Activated CD4-positive, alpha-beta T cell treated with anti-CD3 and anti-CD28 coated beads for 24 hours (primary cell): ENCODE measurements at regions not wholly inside any gene's neighbourhood (a gene's known extent, or its start where the extent isn't known, plus 50 kb on each side); places are given as distances from the start of the nearest gene placed in this dataset.
"Not testable (repeated sequence)": the region's sequence is repeated elsewhere in the genome, so short reads cannot be mapped to it uniquely, and the experiment has no call there.

Experiments
- DNase-seq, 2 donors: peaks; one replicate each; pipeline ENCODE4 v3.0.0-alpha.2; 2020; ENCODE audit warnings: low read depth in 2 of 2

DNA sequence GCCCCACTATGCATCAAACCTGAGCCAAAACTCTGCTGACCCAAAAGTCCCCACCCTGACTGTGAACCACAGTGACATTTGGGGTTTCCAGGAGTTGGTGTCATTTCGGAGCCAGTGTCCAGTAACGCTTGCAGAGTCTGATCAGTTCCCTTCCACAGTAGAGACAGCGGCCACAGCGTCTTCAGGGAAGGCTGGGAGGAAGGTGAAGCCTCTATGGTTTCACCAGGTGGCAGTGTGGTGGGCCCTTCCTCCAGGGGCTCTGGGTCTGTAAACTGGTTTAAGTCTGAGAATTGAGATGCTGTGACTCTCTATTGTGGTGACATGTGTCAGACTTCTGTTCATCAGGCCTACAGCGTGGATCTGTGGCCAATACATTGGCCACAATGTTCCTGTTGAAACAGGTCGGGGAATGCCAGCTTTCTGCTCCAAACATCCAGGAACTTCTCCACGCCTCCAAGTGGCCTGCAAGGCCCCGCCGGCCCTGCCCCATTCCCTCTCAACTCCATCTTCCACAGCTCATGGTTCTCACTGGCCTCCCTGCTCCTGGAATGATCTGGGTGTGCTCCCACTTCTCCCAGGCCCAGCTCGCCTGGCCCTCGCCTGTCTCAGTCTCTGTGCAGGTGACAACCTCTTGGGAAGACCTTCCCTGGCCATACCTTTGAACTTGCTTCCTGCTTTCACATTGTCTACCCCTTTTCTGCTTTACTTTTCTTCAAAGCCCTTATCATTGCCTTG is 124.5 kb upstream of the FAM20C start:
- no peak for DNase-seq

DNA sequence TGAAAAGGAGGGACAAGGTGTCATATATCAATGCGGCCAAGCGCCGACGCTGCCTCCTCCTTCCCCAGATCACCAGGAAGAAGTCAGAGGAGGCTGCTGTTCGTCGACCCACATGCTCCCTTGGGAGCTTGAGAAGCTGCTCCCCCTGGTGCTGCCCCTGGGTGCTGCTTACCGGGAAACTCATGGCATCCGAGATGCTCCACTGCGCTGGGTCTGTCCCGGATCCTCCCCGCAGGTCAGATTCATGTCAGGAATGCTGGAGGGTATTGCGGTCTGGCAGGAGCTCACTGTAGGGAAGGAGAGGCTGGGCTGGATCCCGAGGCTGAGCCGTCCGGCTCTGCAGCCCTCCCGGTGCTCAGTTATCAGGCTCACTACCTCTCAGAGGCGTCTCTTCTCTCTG is 123.7 kb upstream of the FAM20C start:
- DNase-seq, result no peak

DNA sequence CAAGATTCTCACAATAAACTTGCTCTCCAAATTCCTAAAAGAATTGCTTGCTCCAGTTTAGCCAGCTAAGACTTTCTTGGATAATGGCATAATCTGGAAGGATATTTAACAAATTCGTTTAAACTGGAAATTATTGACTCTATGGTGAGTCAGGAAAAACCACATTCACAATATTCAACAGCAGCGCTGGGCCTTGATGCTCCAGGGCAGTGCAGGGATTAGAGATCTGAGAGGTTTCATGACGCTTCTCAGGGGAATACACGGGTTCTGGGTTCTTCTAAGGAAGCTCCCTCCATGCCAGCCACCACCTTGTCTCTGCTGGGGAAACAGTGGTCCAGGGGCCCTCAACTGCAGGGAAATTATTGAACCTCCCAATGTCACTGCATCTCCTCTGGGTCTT is 123.3 kb upstream of the FAM20C start:
- not testable (repeated sequence) for DNase-seq

DNA sequence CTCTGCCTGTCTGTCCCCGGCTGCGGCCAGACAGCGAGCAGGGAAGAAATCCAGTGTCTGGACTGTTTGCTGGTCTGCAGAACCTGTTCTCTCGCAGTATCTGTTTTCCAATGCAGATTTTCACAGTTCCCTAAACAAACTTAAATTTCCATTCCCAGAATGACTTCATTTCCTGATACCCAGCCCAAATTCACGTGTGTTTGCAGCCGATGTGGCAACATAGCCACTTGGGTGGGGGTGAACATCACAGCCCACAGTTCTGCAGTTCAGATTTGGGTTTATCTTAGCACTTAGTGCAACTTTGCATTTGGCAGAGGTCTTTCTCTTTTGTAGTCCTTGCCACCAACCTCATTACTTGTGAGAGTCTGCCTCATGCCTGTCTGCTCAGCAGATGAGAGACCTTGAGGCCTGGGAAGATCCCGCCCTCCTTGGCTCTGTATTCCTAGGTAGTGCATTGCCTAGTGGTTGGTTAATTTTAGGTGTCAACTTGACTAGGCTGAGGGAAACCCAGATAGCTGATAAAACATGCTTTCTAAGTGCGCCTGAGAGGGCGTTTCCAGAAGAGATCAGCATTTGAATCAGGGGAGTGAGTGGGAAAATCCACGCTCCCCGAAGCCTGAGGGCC is 122.8 kb upstream of the FAM20C start:
- DNase-seq, result not testable (repeated sequence)

DNA sequence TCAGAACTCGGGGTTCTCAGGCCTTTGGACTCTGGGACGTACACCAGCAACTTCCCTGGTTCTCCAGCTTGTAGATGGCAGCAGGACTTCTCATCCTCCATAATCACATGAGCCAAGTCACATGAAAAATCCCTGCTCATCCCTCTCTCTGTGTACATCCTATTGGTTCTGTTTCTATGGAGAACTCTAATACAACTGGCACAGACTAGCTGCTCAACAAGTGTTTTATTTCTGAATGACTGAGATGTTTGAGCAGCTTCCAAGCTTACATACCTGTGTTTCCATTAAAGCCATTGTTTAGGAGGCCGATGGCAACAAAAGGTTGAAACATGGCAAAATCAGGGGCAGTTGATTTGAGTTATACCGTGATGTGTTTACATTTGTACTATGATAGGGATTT is 122.2 kb upstream of the FAM20C start:
- DNase-seq, result not testable (repeated sequence)

DNA sequence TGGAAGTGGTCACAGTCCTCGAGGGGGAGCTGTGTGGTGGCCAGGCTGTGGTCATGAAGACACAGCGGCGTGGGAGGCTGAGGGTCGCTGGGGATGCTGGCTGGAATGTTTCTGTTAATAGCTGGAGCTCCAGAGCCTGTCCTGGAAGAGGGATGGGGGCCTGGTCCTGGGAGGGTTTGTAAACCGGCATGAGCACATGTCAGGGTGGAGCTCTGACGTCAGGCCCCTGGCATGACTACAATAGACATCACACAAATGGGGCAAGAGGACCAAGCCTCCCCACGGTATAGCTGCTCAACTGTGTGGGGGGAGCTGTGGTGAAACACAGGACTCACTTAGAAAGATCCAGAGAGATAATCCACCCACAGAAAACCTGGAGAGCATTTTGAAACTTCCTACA is 121.4 kb upstream of the FAM20C start:
- DNase-seq, result not testable (repeated sequence)

DNA sequence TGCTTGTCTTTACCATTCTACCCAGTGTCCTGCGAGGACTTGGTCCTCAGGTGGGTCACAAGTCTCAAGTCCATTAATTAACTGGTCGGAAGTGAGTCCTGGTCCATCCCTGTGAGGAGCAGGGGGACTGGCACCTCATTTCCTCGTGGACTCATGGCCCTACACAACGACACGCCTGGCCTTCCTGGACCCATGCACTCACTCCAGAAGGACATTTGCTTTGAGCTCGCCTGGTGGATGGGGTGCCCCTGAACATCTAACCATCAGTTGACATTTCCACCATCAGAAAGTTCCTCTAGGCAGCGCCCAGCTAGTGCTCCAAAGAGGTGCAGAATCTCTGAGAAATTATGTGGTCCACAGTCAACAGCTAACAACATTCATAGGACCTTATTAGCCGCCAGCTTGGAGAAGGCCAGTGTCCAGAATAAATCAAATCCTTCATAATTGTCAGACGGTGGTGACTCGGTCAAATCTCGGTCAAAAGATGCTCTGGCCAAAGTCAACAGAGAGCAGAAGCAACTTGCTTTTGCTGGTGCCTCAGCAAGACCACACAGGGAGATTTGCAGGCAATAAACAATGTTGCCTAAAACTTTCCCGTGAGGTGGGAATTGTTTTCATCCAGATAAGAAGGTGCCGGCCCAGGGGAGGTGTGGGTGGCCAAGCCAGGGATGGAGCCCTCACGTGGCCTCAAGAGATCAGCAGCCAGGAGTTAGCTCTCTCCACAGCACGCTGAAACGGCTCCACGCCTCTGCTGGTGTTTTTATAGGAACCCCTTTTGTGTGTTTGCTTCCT is 119.9 kb upstream of the FAM20C start:
- not testable (repeated sequence) for DNase-seq

DNA sequence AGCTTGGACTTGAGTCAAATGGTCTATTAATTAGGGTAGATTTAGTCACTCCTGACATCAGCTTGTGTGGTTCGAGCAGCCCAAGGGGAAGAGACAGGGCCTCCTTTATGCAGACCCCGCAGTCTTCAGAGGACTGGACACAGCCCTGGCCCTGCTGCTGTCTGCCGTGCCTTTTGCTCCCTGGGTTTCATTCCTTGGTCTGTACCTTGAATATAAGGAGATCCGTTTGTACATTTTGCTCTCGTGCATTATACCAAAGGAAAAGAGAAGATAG is 119.4 kb upstream of the FAM20C start:
- DNase-seq, result not testable (repeated sequence)

DNA sequence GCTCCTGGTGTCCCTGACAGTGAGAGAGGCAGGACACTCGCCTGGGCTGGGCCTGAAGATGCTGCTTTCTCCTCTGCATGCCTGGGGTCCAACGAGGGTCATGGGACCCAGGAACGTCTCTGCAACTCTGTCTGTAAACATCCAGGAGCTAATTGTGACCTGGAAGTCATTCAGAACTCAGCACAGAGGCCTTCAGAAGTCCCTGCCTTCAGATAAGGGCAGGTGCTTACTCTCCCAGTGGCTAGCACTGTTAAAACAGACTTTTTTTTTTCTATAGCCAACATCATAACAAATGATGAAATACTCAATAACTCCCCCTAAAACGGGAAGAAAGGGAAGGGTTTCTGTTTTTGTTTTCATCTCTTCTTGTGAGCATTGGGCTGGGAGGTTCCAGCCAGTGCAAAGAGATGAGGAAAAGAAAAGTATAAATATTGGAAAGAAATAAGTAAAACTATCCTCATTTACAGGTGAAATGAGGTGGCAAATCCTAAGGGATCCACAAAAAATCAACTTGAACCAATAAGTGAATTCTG is 118.3 kb upstream of the FAM20C start:
- DNase-seq, result not testable (repeated sequence)

DNA sequence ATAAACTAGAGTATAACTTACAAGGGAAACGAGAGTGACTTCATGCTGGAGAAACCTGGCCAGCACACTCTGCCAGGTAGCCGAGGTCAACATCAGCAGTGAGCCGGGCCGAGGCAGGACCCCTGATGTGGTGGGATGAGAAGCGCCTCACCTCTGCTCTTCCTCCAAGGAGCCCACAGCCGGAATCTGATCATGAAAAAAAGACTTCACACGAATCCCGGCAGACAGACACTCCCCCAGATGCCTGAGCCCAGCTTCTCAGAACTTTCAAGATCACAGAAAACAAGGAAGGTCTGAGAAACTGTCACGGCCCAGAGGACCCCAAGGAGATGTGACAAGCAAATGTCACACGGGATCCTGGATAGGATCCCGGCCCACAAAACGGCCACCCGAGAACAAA is 116.9 kb upstream of the FAM20C start:
- not testable (repeated sequence) for DNase-seq

DNA sequence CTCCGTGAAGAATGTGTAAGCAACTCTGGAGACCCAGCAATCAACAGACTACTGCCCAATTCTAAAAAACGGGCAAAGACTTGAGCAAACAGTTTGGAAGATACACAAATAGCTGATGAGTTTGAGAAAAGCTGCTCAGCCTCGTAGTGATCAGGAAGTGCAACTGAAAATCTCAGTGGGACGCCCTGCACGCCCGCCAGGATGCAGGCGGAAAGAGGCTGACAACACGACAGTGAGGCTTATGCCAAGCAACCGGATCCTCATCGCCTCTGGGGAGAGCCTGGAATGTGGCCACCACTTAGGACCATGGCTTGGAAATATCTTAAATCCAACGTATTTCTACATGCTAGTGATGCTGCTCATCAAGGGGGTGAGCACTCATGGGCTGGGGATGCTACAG is 116.2 kb upstream of the FAM20C start:
- not testable (repeated sequence) for DNase-seq

DNA sequence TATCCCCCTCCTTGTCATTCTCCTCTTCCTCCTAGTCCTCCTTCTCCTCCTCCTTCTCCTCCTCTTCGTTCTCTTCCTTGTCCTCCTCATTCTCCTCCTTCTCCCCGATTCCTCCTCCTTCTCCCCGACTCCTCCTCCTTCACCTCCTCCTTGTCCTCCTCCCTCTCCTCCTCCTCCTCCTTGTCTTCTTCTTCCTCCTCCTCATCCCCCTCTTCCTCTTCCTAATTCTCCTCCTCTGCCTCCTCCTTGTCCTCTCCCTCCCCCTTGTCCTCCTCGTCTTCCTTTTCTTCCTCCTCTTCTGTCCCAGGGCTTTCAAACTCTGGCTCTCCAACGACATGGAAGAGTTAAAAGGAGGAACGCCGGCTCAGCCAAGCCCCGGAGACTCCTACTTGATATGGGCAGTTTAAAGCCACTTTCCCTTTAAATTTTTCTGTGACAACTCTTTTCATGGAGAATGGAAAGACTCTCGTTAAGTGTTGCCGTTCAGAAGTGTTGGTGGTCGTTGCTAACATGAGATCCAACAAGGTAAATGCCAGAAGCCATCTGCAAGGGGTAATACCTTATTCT is 115.5 kb upstream of the FAM20C start:
- not testable (repeated sequence) for DNase-seq

DNA sequence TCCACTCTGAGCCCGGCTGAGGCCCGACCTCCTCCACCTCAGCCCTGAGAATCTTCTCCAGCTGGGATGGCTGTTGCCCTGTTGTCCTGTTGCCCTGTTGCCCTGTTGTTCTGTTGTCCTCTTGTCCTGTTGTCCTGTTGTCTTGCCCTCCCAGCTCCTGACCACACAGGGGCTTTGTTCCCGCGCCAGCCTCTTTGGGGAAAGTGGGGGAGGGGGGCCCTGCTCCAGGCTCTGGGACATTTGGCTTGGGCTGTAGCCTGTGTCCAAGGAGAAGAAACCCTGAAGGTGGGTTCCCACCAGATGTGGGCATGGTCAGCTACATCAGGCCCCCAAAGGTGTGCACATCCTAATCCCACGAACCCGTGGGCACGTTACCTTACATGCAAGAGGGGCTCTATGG is 113.5 kb upstream of the FAM20C start:
- not testable (repeated sequence) for DNase-seq

DNA sequence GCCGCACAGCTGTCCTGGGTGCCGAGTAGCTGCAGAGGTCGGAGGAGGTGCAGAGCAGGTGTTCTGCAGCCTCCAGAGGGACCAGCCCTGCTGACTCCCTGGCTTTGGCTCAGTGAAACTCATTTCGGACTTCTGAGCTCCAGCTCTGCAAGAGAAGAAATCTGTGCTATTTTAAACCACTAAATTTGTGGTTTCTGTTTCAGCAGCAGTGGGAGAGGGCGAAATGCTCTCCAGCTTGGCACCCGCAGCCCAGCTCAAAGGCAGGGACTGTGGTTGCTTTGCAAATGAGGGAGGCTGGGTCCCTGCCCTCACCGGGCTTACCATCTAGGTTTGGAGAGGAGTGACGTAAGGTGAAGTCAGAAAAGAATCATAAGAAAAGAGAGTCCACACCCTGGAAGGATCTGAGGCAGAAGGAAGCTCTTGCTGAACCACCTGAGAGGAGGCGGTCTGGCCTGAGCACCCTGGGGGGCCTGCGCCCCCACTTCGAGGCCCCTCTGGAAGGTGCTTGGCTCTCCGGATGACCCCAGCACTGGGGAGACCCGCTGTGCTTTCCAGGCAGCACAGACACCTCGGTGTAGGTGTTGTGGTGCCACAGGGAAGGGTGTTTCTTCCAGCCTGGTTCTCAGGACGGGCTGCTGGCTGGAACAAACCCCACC is 112.8 kb upstream of the FAM20C start:
- not testable (repeated sequence) for DNase-seq

DNA sequence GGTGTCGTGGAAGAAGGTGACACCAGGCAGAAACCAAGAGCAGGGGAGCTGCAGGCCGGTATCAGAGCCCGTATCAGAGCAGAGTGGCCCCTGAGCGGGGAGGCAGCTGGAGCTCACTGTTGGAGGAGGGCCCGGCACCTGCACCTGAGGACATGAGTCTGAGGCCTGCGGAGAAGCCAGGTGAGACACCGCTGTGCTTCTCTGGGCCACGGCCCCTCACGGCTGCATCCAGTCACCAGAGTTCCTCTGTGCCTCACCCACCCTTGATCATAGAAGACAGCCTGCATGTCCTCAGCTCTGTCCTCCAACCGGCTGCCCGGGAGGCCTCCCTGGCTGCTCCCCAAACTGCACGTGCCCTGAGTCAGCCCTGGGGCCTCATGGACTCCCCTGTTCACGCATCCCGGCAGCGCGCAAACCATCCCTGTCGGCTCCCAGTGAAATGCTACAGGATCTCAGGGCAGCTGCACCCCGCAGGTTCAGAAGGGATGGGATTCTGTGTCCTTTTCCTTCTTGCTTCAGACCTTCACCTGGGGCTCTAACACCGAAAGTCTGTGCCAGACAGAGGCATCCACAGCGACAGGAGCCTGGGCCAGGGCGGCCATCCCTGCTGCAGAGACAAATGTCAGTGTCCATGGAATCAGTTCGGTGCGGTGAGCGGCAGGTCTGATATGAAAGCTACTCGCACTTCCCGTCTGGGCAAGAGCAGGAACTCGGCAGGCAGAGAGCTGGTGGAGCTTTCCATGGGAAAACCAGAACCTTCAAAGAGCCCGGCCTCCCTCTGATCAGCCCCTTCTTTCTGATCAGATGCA is 111.9 kb upstream of the FAM20C start:
- no peak for DNase-seq

DNA sequence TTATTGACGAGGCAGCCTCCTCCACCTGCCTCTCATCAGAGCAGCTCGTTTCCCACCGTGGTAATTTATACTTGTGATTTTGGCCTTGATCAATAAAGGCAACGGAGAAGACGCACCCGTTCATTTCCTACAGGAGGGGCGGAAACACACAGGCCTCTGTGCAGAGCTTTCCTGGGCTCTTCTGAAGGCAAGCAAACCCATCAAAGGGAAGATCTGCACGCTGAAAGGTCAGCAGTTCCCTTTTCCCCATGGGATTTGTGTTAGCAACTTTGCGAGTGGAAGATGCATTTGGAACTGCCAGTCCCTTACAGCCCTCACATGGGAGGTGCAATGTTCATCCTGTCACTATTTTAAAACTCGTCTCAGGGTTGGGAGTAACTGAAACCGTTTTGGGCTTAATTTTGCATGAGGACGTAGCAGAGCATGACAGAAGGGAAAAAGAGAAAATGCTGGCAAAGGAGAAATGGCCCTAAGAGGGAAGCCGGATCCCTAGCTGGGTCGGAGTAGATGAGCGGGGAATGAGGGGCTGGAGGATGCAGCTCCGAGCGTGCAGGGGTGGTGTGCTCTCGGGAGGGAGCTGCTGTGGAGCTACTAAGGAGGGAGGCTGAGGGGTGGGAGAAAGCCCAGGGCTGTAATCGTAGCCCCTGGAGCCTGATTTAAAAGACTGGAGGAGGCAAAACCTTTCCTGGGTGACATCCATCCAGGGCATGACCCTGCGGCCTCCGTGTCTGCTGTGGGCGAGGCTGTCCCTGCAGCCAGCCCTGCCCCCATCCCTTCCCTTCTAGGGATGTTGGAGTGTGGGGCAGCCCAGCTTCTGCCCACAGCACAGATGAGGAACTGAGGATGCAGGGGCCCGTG is 111.1 kb upstream of the FAM20C start:
- no peak for DNase-seq

DNA sequence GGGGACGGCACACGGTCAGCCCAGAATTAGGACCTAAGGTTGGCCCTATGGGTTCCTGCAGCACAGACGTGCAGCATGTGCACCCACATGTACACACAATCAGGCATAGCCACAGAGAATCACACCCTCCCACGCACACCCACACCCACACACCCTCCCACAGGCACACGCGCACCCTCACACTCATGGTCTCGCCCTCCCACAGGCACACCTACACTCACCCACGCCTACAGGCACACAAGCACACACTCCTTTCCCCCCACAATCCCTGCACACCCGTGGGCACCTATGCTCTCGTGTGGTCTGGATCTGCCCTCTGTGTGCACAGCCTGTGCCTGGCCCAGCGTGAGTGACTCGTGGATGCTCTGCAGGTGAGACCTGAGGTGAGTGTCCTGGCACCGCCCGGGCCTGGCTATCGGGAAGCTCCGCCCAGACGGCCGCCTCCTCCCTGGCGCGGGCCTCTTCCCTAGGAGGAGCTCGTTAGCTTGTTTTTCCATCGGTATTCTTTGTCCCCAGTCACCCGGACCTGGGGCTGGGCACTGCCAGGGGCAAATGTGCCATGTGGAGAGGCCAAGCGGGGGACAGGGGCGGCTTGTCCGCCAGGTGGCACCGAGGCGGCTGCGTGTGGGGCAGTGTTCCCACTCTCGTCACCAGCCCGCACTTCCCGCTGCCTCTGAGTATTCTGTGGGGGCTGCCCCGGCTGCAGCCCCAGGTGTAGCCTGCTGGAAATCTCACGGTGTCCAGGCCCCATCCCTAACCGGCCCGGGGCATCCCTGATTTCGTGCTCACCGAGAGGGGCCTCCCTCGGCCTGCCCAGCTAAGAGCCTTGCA is 110.2 kb upstream of the FAM20C start:
- no peak for DNase-seq

DNA sequence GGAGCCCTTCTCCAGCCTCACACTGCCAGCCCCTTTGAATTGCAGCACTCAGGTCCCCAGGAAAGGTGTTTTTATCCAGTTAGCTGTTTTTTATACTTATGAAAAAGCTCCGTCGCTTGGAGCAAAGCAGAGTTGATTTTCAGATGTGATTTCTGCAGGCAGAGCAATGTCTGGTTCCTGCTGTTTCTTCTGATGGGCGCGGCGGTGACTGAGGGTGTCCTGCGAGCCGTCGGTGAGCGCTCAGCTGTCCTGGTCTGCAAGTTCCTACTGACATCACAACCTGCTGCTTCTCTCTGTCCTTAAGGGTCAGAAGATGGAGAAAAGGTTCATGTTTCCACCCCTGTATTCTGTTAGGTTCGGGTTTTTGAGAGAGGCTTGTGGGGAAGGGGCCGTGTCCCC is 109.6 kb upstream of the FAM20C start:
- no peak for DNase-seq

DNA sequence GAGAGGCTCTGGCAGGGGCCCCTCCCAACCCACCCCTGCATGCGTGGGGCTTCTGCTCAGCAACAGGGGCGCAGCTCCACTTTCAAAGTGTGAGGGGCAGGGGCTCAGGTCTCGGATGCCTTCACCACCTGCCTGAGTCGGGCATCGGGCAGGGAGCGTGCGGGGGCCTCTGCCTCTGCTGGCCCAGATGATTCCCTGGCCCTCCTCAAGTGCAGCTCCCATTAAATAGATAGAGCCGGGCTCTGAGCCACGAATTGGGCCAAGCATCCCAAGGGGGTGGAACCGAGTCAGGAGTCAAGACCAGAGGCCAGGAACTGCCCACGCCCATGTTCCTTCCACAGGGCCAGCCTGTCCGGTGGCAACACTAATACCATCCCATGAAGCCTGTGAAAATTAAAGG is 108.9 kb upstream of the FAM20C start:
- no peak for DNase-seq
